HK-2 (cell line): ENCODE measurements at regions not wholly inside any gene's neighbourhood (a gene's known extent, or its start where the extent isn't known, plus 50 kb on each side); places are given as distances from the start of the nearest gene placed in this dataset.

ENCODE experiments used
- DNase-seq: peaks from one replicate; pipeline ENCODE4 v3.0.0-alpha.2; 2018; ENCODE audit not compliant: unreplicated experiment

DNA sequence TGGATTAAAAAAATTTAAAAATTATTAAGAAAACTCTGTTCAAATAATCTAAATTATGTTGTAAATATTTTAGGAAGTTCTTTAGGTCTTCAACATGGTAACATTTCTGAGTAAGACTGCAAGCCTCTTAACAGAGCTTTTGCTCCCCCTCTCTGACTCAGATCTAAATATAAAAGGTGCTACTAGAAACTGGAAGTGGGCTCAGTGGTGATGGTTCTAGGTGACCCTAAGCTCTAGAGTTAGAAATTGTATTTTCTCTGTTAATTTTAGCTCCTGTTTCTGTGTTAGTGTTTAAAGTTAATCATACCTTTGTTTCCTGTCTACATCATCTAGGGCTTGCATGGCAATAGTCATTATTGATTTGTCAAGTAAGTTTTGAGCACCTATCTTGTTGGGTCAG, 159.9 kb upstream of the MEIS2 start:
- no peak for DNase-seq

DNA sequence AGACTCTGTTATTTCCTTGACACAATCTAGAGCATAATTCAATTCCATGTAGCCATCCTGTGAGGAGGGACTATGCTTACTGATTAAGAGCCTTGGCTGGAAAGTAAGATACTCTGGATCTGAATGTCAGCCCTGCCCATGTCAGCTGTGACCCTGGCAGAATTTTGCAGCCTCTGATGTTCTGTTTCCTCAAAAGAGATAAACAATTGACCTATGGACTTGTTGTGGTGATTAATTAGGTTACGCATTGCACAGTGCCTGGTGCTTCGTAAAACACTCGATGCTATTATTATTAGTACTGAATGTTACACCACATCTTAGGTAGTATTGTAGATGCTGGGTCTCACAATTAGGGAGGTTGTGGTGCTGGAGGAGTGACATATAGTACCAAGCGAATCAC, 161.3 kb upstream of the MEIS2 start:
- DNase-seq: no peak

DNA sequence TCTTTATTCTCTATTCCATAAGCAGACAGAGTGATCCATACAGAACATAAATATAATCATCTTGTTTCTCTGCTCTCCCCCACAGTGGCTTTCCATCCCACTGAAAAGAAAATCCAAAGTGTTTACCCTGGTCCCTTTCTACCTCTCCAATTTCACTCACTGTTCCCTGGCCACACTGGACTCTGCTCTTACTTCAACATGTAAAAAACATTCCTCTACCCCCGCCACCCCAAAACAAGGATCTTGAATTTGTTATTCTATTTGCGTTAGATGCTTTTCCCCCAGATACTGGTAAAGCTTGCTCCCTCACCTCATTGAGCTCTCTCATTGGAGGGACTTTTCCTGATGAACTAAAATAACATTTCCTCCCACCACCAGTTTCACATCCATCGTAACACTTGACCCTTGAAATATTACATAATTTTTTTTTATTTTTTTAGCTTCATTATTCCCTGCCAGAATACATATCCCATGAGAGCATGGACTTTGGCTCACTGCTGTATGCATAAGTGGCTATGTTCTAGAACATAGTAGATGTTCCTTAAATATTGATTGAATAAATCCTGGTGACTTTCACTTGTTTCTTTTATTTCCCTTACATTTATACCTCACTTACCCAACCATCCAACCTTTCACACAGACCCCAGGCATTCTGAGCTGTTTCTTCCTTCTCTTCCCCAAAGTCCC, 162.7 kb upstream of the MEIS2 start:
- no peak for DNase-seq

DNA sequence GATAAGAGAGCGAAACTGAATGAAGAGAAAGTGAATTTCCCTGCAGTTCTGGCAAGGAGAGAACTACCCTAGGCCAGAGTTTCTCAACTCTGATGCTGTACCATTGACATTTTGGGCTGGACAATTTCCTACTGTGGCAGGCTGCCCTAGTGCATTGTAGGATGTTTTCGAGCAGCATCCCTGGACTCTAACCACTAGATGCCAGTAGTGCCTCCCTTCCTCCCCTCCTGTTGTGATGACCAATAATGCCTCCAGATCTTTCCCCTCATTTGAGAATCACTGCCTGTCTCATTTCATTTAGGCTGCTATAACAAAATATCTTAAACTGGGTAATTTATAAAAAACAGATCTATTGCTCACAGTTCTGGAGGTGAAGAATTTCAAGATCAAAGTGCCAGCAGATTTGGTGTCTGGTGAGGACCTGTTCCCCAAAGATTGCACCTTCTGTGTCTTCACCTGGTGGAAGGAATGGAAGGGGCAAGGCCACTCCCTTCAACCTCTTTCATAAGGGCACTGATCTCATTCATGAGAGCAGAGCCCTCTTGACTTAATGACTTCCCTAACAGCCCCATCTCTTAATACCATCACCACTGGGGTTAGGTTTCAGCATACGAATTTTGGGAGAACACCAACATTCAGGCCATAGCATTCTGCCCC, 188.9 kb upstream of the MEIS2 start:
- no peak for DNase-seq

DNA sequence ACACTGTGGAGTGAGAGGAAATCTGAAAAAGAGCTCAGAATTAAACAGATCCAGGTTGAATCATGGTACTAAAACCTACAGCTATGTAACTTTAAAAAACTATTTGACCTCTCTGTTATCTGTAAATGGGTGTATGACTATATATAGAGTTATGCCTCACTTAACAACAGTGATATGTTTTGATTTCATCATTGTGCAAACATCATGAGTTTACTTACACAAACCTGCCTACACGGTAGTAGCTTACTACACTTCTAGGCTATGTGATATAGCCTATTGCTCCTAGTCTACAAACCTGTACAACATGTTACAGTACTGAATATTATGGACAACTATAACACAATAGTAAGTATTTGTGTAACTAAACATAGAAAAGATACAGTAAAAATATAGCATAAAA, 191.6 kb upstream of the MEIS2 start:
- DNase-seq: no peak

DNA sequence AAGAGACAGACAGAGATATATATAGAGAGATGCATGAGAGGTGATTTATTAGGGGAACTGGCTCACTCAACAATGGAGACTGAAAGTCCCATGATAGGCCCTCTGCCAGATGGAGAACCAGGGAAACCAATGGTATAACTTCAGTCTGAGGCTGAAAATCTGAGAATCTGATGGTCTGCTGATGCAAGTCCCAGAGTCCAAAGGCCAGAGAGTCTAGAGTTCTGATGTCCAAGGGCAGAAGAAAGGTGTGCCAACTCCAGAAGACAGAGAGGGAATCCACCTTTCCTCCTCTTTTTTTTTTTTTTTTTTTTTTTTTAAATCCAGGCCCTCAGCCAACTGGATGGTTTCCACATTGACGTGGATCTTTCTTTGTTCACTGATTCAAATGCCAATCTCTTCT, 197.9 kb upstream of the MEIS2 start:
- DNase-seq: no peak

DNA sequence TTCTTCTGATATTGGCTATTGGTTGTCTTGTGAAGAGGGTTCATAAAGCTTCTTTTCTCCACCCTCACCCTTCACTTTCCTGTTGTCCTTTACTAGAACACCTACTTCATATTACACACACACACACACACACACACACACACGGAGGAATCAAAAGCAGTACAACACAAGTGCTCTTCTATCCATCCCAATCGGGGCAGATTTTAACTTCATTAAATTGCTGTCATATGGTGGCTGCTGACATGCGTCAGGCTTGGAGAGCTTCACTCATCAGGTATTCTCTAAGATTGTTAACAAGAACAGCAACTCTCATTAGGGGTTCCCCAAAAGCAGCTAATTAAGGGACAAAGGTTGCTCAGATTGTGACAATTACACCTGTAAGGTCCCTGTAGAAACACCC, 239.1 kb upstream of the MEIS2 start:
- no peak for DNase-seq

DNA sequence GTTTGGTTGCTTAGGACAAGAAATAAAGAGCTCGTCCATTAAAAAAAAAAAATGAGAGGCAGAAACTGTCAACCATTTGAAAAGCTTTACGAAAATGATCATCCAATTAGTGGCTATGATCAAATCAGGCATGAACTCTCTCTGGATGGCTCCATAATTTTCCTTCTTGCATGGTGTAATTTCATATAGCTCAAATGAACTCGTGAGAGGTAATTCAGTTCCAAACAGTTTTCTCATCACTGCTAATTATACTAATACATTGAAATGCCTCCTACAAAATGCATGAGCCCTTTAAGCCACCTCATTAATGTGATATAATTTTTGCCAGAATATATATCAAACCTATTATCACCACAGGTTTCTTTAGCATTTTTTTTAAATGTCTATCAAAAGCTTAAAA, 239.5 kb upstream of the MEIS2 start:
- no peak for DNase-seq

DNA sequence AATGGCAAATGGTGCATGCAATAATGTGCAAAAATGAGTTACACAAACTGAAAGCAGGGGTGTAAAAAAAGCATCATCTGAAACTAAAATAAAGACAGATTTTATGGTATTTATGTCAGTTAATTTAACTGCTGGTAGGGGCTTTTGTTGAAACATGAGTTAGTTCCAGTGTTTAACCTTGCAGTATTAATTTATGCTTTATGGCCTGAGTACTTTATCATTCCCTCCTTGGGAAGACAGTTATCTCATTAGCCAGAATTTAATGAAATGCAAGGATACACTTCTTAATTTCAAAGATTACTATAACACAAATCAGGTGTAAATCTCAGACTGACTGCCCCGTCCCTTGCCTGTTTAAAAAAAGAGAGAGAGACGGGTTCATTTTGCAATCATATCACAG, 240.1 kb upstream of the MEIS2 start:
- DNase-seq: no peak

DNA sequence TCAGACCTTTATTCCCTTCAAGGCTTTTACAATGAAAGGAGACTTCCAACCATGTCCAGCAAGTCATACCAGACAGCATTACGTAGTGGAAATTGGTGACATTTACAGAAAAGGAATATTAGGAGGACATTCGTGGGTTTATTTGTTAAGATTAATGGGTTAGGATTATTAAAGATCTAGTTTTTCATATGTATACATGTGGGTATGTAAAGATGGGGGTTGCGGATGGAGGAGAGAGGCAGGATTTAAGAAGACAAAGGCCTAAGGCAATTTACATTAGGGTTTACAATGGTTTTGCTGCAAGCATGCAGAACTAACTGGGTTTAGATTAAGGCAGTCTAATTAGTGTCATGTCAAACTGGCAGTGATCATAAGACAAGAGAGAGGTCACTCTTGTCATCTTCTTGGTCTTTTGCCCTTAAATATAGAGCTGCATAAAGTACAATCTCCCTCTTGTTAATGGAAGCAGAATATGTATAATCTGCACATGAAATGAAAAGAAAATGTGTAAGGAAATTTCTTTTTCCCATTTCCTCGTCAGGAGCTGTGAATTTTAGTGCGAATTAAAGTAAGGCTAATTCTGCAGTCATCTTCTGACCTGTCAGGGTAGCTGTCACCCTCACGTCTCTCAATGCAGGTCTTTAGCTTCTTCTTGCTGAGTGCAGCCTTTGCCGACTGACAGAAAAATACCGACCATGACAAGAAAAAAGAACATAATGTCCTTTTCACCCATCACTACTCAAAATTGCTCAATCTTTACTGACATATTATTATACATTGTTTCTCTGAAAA, 258.9 kb upstream of the MEIS2 start:
- DNase-seq: no peak

DNA sequence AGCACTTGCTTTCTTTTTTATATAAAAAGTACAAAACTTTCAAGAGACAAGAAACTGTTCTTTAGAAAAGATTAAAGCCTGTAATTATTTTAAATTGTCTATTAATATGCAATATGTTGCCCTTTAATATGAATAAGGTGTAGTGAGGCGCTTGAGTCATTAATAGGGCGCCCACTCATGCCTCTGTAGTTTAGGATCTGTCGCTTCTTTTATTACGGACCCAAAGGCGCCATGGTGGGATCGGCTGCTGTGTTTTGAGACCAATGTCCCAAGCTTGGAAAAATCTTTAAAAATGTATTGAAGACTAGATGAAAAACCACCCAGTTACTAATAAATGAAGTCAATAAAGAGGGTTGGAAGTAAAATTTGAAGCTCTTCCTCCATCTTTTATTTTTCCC, 259.5 kb upstream of the MEIS2 start:
- DNase-seq: no peak

DNA sequence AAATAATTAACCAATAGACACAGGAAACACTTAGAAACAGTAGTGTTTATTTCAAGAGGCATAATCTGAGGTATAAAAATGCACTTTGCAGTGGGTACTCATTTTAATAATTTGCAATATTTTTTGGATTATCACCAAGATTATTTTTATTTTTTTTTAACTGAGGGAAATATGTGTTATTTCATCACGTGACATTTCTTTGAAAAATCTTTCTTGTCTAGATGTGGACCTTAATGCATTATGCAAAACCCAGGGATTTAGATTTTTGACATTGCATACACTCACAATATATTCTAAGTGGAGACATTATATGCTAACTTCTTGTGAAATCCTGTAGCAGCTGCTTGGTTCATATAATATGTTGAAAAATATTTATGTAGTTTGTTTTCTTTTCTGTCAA, 260.4 kb upstream of the MEIS2 start:
- no peak for DNase-seq

DNA sequence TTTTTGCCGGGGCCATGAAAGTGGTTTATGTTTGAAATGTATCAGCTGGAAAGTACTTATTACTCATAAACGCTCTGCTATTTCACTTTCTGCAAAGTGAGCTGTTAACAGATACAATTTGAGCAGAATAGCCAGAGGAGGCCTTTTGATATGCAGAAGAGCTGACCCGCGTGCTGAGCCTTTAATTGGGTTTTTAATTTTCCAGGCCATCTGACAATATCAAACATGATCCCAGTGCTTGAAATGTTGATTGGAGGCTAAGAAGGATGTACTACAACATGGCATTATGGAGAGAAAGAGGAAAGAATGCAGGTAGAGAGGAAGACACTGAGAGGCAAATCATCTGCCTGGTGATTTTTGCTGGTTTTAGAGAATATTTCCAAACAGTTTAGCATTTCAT, 261.3 kb upstream of the MEIS2 start:
- no peak for DNase-seq

DNA sequence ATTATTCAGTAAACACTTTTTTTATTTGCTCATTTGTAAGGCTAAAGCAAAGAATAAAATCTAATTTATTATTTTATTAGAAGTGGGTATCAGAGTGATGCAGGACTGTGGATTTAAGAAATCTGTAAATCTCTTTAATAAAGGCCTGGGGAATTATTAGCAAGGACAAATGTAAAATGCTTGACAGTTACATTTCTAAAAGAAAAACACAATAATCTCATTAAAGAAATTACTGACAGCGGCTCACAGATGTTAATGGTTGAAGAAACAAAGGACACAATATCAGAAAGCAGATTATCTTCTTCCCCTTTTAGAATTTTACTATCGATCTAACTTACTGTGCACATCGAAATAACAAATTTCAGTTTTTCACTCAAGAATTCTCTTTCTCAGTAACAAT, 262.1 kb upstream of the MEIS2 start:
- DNase-seq: no peak

DNA sequence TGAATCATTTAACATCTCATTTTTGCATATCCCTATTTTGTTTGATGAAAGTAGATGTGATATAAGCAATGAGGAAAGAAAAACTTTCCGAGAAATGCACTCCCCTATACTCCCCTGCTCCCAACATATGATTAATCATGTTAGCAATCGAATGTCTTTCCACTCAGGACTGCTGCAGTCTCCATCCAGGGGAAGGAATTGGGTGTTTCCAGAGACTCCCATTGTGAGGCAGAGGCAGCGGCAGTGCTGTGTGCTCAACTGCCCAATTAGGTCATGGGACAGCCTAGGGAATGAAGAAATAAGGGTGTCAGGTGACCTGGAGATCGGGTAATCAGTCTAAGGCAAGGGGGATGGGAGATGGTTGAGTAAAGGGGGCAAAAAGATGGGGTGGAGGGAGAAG, 268.6 kb upstream of the MEIS2 start:
- no peak for DNase-seq

DNA sequence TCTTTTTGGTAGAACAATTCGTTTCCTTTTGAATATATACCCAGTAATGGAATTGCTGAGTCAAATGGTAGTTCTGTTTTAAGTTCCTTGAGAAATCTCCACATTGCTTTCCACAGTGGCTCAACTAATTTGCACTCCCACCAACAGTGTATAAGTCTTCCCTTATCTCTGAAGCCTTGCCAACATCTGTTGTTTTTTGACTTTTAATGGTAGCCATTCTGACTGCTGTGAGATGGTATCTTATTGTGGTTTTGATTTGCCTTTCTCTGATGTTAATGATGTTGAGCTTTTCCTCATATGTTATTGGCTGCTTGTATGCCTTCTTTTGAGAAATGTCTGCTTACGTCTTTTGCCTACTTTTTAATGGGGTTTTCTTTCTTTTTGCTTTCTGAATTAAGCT, 270.6 kb upstream of the MEIS2 start:
- no peak for DNase-seq

DNA sequence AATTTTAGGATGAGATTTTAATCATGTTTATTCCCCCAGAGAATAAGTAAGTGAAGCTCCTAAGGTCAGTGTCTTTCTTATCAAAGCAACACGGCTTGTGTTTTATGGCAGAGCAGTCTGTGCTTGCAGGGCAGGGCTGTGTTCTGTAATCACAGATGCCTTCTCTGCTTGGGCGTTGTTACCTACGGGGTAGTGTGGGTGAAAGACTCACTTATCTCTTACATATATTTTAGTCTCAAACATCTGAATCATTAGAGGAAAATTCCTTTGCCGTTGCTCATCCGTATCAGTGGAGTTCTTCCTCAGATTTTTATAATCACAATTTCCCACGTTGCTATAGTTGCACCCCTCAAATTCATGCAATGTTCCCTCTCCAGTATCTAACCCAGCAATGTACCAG, 271.7 kb upstream of the MEIS2 start:
- no peak for DNase-seq

DNA sequence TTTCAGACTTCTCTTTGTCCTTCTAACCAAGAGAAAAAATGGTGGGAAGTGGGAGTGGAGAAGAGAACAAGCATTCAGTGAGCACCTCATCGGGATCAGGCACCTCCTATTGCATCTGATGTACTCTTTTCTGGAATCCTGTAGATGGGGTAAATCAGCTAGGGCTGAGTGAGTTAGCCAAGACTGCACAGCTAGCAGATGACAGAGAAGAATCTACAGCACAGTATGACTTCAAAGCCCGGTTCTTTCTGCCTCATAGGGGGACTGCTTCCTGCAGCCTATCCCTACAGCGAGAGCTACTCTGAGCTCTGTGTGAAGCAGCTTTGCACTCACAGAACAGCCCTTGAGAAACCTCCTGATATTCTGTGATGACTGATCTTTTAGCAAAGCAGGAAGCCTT, 275.2 kb upstream of the MEIS2 start:
- no peak for DNase-seq

DNA sequence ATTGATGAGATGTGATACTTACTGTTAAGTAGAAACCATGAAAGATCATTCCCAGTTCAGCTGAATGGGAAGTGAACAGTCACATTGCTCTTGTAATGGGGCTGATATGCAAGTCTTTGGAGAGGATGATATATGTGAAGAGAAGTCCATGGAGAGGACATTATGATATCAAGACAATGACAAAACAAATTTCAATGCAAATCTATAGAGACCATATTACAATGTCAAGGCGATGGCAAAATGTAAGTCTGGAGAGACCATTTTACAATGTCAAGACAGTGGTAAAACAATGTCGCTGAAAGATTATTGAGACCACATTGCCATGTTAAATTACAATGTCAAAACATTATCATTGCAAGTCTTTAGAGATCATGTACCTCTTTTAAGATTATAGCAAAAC, 277.1 kb upstream of the MEIS2 start:
- no peak for DNase-seq

DNA sequence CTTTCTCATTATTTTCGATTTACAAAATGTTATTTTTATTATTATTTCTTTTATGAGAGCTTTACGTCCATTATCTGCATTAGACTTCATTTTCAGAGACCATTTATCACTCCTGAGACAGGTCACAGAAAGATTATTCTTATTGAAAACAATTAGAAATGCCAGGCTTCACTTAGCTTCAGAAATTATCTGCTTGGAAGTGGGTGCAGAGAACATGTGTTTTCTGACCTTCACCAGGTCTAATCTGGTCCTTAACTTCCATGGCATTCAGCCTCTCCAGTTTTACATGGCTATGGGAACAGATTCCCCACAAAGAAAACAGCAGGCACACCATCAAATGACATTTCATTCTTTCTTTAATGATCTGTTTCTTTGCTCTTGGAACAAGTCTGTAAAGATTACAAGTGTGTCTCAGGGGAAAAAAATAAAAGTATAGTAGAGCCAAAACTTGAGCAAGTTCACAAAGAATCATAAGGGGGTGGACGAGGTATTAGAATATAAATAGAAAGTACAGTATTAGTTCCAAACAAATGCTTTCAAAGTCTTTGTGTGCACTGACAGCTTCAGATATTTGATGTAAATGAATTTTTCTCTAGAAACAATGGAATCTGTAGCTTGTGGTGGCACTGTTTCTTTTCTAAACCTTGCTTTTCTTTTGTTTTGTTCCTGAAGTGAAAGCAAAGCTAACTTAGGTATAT, 294.2 kb upstream of the MEIS2 start:
- DNase-seq: no peak

DNA sequence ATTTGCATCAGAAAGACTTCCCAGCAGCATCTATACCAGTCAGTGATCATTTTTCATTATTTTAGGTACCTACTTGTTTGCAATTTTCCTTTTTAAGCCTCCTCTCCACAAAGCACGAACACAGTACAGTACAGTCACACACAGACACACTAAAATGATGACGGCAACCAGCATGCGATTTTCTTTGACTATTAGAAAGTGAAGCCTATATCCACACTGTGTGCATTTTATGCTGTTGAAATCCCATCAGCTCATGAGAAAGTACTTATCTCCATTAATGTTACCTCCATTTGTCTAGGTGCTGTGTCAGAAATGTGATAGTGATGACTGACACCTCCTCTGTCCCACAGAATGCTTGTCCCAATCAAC, 294.7 kb upstream of the MEIS2 start:
- no peak for DNase-seq

DNA sequence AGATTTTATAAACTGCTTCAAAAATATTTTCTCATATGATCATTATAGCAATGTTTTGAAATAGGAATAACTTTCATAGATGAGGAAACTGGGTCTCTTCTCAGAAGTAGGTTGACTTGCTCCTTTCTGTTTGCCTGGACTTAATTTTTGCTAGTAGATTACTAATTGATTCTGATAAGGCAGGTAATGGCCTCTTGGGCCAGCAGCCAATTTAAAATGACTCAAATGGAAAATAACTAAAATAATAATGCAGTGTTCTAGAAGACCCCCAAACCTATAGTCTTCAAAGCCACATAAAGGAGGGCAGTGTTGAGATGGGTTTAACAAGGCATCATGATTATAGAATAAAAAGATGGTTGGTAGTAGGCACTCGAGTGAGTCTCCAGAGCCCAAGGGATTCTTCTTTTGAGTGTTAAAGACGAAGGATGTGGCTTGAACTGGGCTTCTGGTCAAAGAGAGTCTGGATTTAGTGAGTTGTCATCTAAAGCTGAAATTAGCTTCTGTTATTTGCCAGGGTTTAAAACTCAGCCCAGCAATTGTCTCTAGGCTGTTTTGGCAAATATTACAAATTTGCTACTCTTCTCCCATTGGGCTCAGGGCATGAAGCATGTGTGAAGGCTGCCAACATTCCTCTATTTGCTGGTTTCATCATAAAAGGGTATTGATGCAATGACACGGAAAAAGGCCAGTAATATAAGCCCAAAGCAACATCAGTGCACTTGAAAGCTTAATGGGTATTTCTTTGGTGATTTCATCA, 297.1 kb upstream of the MEIS2 start:
- DNase-seq: no peak
